ENCODE measurements at regions not wholly inside any gene's neighbourhood (a gene's known extent, or its start where the extent isn't known, plus 50 kb on each side); places are given as distances from the start of the nearest gene placed in this dataset.

- DNase-seq (ENCODE audit: unreplicated experiment), result no peak
- POLR2A ChIA-PET, result interaction anchor here (1.0 to 1.2 kb wide), 2 partner anchors 10 to 64 kb away, joined by 3 to 7 read pairs; no protein-coding TSS in a partner anchor
- Mint-ChIP-seq H3K9me3 (ENCODE audit: unreplicated experiment) (no peaks in the 10 kb centered on the region), H3K27me3 (ENCODE audit: insufficient read depth, unreplicated experiment) (no peaks in the 10 kb centered on the region), H3K27ac (ENCODE audit: low read depth, unreplicated experiment) (no peak overlapping the region), H3K4me3 (ENCODE audit: unreplicated experiment) (no peak overlapping the region), H3K36me3 (ENCODE audit: insufficient read depth, unreplicated experiment) (peaks cover 11% of the 10 kb centered on the region), H3K4me1 (ENCODE audit: insufficient read depth, unreplicated experiment) (no peaks in the 10 kb centered on the region)
- TF ChIP-seq CTCF (IDR thresholded peaks at IDR 0.05; ENCODE audit: unreplicated experiment), result no peak
- CTCF ChIA-PET, result no interaction called here
- no TSS peak for BruUV-seq (replicated peaks)
- intact Hi-C loops (cut with micrococcal nuclease), result no loop called here
Measured at GRCh38 chr6:89015971-89016370, 52.6 kb upstream of the RNGTT start.

GRCh38 chr6:89013438-89013837 is 50.0 kb upstream of the RNGTT start:
- POLR2A ChIA-PET, result interaction anchor here (0.6 to 3.2 kb wide), 3 partner anchors 22 to 339 kb away, joined by 3 to 20 read pairs (median 3); no protein-coding TSS in a partner anchor
- Mint-ChIP-seq H3K27me3 (ENCODE audit: insufficient read depth, unreplicated experiment) (no peaks in the 10 kb centered on the region), H3K27ac (ENCODE audit: low read depth, unreplicated experiment) (no peak overlapping the region), H3K4me1 (ENCODE audit: insufficient read depth, unreplicated experiment) (no peaks in the 10 kb centered on the region), H3K4me3 (ENCODE audit: unreplicated experiment) (no peak overlapping the region), H3K9me3 (ENCODE audit: unreplicated experiment) (no peaks in the 10 kb centered on the region), H3K36me3 (ENCODE audit: insufficient read depth, unreplicated experiment) (peaks cover 11% of the 10 kb centered on the region)
- TF ChIP-seq CTCF (IDR thresholded peaks at IDR 0.05; ENCODE audit: unreplicated experiment), result no peak
- no peak for DNase-seq (ENCODE audit: unreplicated experiment)
- CTCF ChIA-PET, result interaction anchor here (0.6 to 1.0 kb wide), 3 partner anchors 12 to 596 kb away, joined by 3 read pairs; no protein-coding TSS in a partner anchor
- no TSS peak for BruUV-seq (replicated peaks)
- intact Hi-C loops (cut with micrococcal nuclease), result no loop called here

Data from MCF 10A (cell line).